PC-9 (cell line): ENCODE measurements at regions not wholly inside any gene's neighbourhood (a gene's known extent, or its start where the extent isn't known, plus 50 kb on each side); places are given as distances from the start of the nearest gene placed in this dataset.

Experiments used
- EZH2 ChIP-seq: fragments of 200-600 bp; sonication (generic); IDR thresholded peaks from 2 replicates; pipeline ENCODE4 v1.8.0; 2017; ENCODE audit warnings: antibody characterized with exemption, low read depth
- TF ChIP-seq, protein P1 (sequence below): fragments of 200-600 bp; sonication (generic); conservative IDR thresholded peaks from 2 replicates; pipeline ENCODE4 v1.6.1; 2017; ENCODE audit warnings: mixed run types, antibody characterized with exemption, mild to moderate bottlenecking, moderate library complexity

DNA sequence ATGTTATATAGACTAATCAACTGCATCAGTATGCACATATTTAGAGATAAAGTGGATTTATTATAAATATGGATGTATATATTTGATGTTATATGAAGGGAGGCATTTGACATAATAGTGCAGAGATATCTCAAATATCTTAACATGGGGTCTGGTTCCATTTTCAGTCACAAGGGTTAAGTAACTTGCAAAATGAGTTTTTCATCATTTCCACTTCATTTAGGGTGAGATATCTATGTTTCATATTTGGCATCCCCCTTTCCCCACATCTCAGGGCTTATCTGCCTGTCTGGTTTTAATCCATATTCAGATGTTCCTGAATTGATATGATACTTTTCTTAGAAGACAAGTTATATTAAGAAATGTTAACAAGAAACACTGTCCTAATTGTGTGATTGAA is 2141.2 kb downstream of the PCDH9 start:
- TF ChIP-seq, protein P1, sequence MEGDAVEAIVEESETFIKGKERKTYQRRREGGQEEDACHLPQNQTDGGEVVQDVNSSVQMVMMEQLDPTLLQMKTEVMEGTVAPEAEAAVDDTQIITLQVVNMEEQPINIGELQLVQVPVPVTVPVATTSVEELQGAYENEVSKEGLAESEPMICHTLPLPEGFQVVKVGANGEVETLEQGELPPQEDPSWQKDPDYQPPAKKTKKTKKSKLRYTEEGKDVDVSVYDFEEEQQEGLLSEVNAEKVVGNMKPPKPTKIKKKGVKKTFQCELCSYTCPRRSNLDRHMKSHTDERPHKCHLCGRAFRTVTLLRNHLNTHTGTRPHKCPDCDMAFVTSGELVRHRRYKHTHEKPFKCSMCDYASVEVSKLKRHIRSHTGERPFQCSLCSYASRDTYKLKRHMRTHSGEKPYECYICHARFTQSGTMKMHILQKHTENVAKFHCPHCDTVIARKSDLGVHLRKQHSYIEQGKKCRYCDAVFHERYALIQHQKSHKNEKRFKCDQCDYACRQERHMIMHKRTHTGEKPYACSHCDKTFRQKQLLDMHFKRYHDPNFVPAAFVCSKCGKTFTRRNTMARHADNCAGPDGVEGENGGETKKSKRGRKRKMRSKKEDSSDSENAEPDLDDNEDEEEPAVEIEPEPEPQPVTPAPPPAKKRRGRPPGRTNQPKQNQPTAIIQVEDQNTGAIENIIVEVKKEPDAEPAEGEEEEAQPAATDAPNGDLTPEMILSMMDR = no peak
- no peak for TF ChIP-seq EZH2
